Neural cell (in vitro differentiated cells): ENCODE measurements at regions not wholly inside any gene's neighbourhood (a gene's known extent, or its start where the extent isn't known, plus 50 kb on each side); places are given as distances from the start of the nearest gene placed in this dataset.

Experiments used
- H2AFZ ChIP-seq: fragments of 200-600, 300-800 bp; sonication (generic), shearing (Covaris generic); 2 replicates; pipeline ENCODE4 v1.6.0; 2014; ENCODE audit warnings: low read depth, mild to moderate bottlenecking, antibody characterized with exemption, low read length, moderate library complexity
- H3F3A ChIP-seq: fragments of 200-600 bp; shearing (Covaris generic); 2 replicates; pipeline ENCODE4 v1.6.1; 2016; ENCODE audit warnings: mild to moderate bottlenecking, moderate library complexity, mixed read lengths, antibody characterized with exemption, low read length; ENCODE audit not compliant: insufficient read depth, poor library complexity, severe bottlenecking
- H3K27ac ChIP-seq: fragments of 200-600, 300-800 bp; sonication (generic), shearing (Covaris generic); 2 replicates; pipeline ENCODE4 v1.5.1; 2014; ENCODE audit warnings: mild to moderate bottlenecking, low read length, moderate library complexity
- H3K27me3 ChIP-seq: fragments of 300-800, 200-600 bp; sonication (generic), shearing (Covaris generic); 2 replicates; pipeline ENCODE4 v1.6.0; 2014; ENCODE audit warnings: mild to moderate bottlenecking, low read depth, low read length, moderate library complexity; ENCODE audit not compliant: insufficient read depth
- H3K36me3 ChIP-seq: fragments of 300-800, 200-600 bp; sonication (generic), shearing (Covaris generic); 2 replicates; pipeline ENCODE4 v1.5.1; 2014; ENCODE audit warnings: mild to moderate bottlenecking, antibody characterized with exemption, low read length, moderate library complexity; ENCODE audit not compliant: insufficient read depth
- H3K4me2 ChIP-seq: fragments of 300-800, 200-600 bp; sonication (generic), shearing (Covaris generic); 2 replicates; pipeline ENCODE4 v1.6.0; 2014; ENCODE audit warnings: mild to moderate bottlenecking, low read length
- H3K4me3 ChIP-seq: fragments of 300-800, 200-600 bp; sonication (generic), shearing (Covaris generic); 2 replicates; pipeline ENCODE4 v1.5.1; 2014; ENCODE audit warnings: mild to moderate bottlenecking, low read length, moderate library complexity
- H3K79me2 ChIP-seq: fragments of 200-600 bp; shearing (Covaris generic); replicated peaks from 2 replicates; pipeline ENCODE4 v1.6.0; 2014; ENCODE audit warnings: mild to moderate bottlenecking, low read length, moderate library complexity; ENCODE audit not compliant: insufficient read depth
- H3K9ac ChIP-seq: fragments of 300-800, 200-600 bp; sonication (generic), shearing (Covaris generic); 2 replicates; pipeline ENCODE4 v1.6.1; 2016; ENCODE audit warnings: mild to moderate bottlenecking, low read length, mixed read lengths
- H3K9me2 ChIP-seq: fragments of 200-600 bp; shearing (Covaris generic); 2 replicates; pipeline ENCODE4 v1.6.1; 2016; ENCODE audit warnings: mild to moderate bottlenecking, low read length, mixed read lengths; ENCODE audit not compliant: insufficient read depth
- H3K9me3 ChIP-seq: fragments of 200-600, 300-800 bp; sonication (generic), shearing (Covaris generic); 2 replicates; pipeline ENCODE4 v1.6.1; 2016; ENCODE audit warnings: mild to moderate bottlenecking, mixed run types, low read length, moderate library complexity, mixed read lengths
- H4K20me1 ChIP-seq: fragments of 200-600 bp; shearing (Covaris generic); 2 replicates; pipeline ENCODE4 v1.6.1; 2016; ENCODE audit warnings: mild to moderate bottlenecking, mixed run types; ENCODE audit not compliant: insufficient read depth
- CTCF ChIP-seq: fragments of 450-650 bp; IDR thresholded peaks from 2 replicates; pipeline ENCODE4 v1.5.1; 2014; ENCODE audit warnings: antibody characterized with exemption, mild to moderate bottlenecking, moderate library complexity; ENCODE audit not compliant: poor library complexity, severe bottlenecking
- EP300 ChIP-seq: fragments of 450-650 bp; conservative IDR thresholded peaks from 2 replicates; pipeline ENCODE4 v1.6.1; 2014; ENCODE audit warnings: antibody characterized with exemption, mild to moderate bottlenecking, moderate library complexity; ENCODE audit not compliant: poor library complexity, severe bottlenecking
- EZH2 ChIP-seq: fragments of 200-600, 300-800 bp; shearing (Covaris generic), sonication (generic); IDR thresholded peaks from 2 replicates; pipeline ENCODE4 v1.6.1; 2014; ENCODE audit warnings: antibody characterized with exemption, low read length, borderline replicate concordance, mild to moderate bottlenecking; ENCODE audit not compliant: insufficient read depth, poor library complexity, severe bottlenecking
- MXI1 ChIP-seq: fragments of 450-650 bp; conservative IDR thresholded peaks from 2 replicates; pipeline ENCODE4 v1.6.1; 2014; ENCODE audit warnings: antibody characterized with exemption, mild to moderate bottlenecking; ENCODE audit not compliant: poor library complexity, severe bottlenecking
- POLR2AphosphoS5 ChIP-seq: IDR thresholded peaks from 2 replicates; pipeline ENCODE4 v1.6.1; 2012
- RAD21 ChIP-seq: fragments of 450-650 bp; conservative IDR thresholded peaks from 2 replicates; pipeline ENCODE4 v1.6.1; 2014; ENCODE audit warnings: antibody characterized with exemption, mild to moderate bottlenecking, moderate library complexity
- REST ChIP-seq: IDR thresholded peaks from 2 replicates; pipeline ENCODE4 v1.6.1; 2012; ENCODE audit warnings: borderline replicate concordance
- SMC3 ChIP-seq: fragments of 450-650 bp; conservative IDR thresholded peaks from 2 replicates; pipeline ENCODE4 v1.6.1; 2014; ENCODE audit warnings: antibody characterized with exemption, mild to moderate bottlenecking, moderate library complexity; ENCODE audit not compliant: poor library complexity
- TAF1 ChIP-seq: IDR thresholded peaks from 2 replicates; pipeline ENCODE4 v1.6.1; 2012; ENCODE audit warnings: low read depth

- H2AFZ ChIP-seq: no peak overlapping the region
- TF ChIP-seq RAD21 (no peak), EP300 (no peak), MXI1 (no peak), SMC3 (no peak), EZH2 (no peak), CTCF (no peak), TAF1 (no peak), REST (no peak), POLR2AphosphoS5 (no peak)
- no peaks in the 10 kb centered on the region for H3K36me3 ChIP-seq
- no peaks in the 10 kb centered on the region for H3K9me2 ChIP-seq
- no peak overlapping the region for H3K4me2 ChIP-seq
- no peaks in the 10 kb centered on the region for H3F3A ChIP-seq
- H3K9ac ChIP-seq: no peak overlapping the region
- H3K4me3 ChIP-seq: no peak overlapping the region
- H3K9me3 ChIP-seq: no peaks in the 10 kb centered on the region
- no peaks in the 10 kb centered on the region for H4K20me1 ChIP-seq
- H3K27me3 ChIP-seq: no peaks in the 10 kb centered on the region
- no peak overlapping the region for H3K27ac ChIP-seq
- no peaks in the 10 kb centered on the region for H3K79me2 ChIP-seq
Observed at GRCh38 chr6:145132709-145133108, 602.6 kb downstream of the EPM2A start.

- no peak overlapping the region for H3K4me2 ChIP-seq
- H3K9me2 ChIP-seq: no peaks in the 10 kb centered on the region
- no peaks in the 10 kb centered on the region for H4K20me1 ChIP-seq
- H3F3A ChIP-seq: peaks cover 4% of the 10 kb centered on the region
- no peaks in the 10 kb centered on the region for H3K79me2 ChIP-seq
- TF ChIP-seq POLR2AphosphoS5 (no peak), EZH2 (no peak), CTCF (no peak), SMC3 (no peak), MXI1 (no peak), RAD21 (no peak), REST (no peak)
- H3K27me3 ChIP-seq: no peaks in the 10 kb centered on the region
- H3K36me3 ChIP-seq: no peaks in the 10 kb centered on the region
- no peak overlapping the region for H3K4me3 ChIP-seq
- no peak overlapping the region for H3K9ac ChIP-seq
- H2AFZ ChIP-seq: no peak overlapping the region
- H3K9me3 ChIP-seq: no peaks in the 10 kb centered on the region
- no peak overlapping the region for H3K27ac ChIP-seq
Observed at GRCh38 chr6:145135702-145136101, 599.6 kb downstream of the EPM2A start.
